CD14-positive monocyte (primary cell): ENCODE measurements at regions not wholly inside any gene's neighbourhood (a gene's known extent, or its start where the extent isn't known, plus 50 kb on each side); places are given as distances from the start of the nearest gene placed in this dataset.

Source experiments
- DNase-seq, 3 donors: peaks; one replicate each; pipeline ENCODE4 v3.0.0-alpha.2; 2011 to 2022
- H2AFZ ChIP-seq: 2 replicates; pipeline ENCODE4 v1.6.0; 2012; ENCODE audit warnings: mild to moderate bottlenecking, low read depth, low read length, inconsistent platforms; ENCODE audit not compliant: insufficient read depth, poor library complexity, severe bottlenecking
- H3K27ac ChIP-seq, 2 donors: 1 replicate in 1 of 2; 2 replicates in 1 of 2; pipeline ENCODE4 v1.5.1; 2012 to 2013; ENCODE audit warnings: low read length in 2 of 2, control low read depth in 1 of 2, inconsistent platforms in 1 of 2, low read depth in 1 of 2, mild to moderate bottlenecking in 1 of 2
- H3K27me3 ChIP-seq, 2 donors: one replicate each; pipeline versions ENCODE4 v1.6.0 to v1.6.1; 2011 to 2013; ENCODE audit warnings: low read length in 2 of 2; ENCODE audit not compliant: control insufficient read depth in 2 of 2, insufficient read depth in 2 of 2
- H3K36me3 ChIP-seq, 2 donors: replicated peaks in 1 of 2; 1 replicate in 1 of 2; 2 replicates in 1 of 2; pipeline versions ENCODE4 v1.5.1 to v1.6.1; 2012 to 2013; ENCODE audit warnings: low read length in 2 of 2, control low read depth in 1 of 2, inconsistent platforms in 1 of 2, mild to moderate bottlenecking in 1 of 2; ENCODE audit not compliant: insufficient read depth in 2 of 2, control insufficient read depth in 1 of 2
- H3K4me1 ChIP-seq, 2 donors: 1 replicate in 1 of 2; 2 replicates in 1 of 2; pipeline versions ENCODE4 v1.5.1 to v1.6.1; 2012 to 2013; ENCODE audit warnings: low read length in 2 of 2, control low read depth in 1 of 2, inconsistent platforms in 1 of 2, mild to moderate bottlenecking in 1 of 2, moderate library complexity in 1 of 2; ENCODE audit not compliant: insufficient read depth in 2 of 2, control insufficient read depth in 1 of 2
- H3K4me2 ChIP-seq: replicated peaks from 2 replicates; pipeline ENCODE3; 2012; ENCODE audit warnings: low read length, moderate library complexity, mild to moderate bottlenecking; ENCODE audit not compliant: poor library complexity, severe bottlenecking; ENCODE audit errors: extremely low read depth
- H3K4me3 ChIP-seq, 3 experiments: fragments of 200-600 bp in 1 of 3; sonication (generic) in 1 of 3; replicated peaks in 1 of 3; 1 replicate in 2 of 3; 2 replicates in 1 of 3; pipeline ENCODE4 v1.5.1; 2011 to 2013; ENCODE audit warnings: low read length in 3 of 3, mild to moderate bottlenecking in 3 of 3, control low read depth in 2 of 3, low read depth in 2 of 3, inconsistent platforms in 1 of 3, moderate library complexity in 1 of 3
- H3K79me2 ChIP-seq: 2 replicates; pipeline ENCODE4 v1.6.0; 2012; ENCODE audit warnings: mild to moderate bottlenecking, control low read depth, inconsistent platforms, low read length, moderate library complexity; ENCODE audit not compliant: insufficient read depth
- H3K9ac ChIP-seq: 2 replicates; pipeline ENCODE4 v1.6.0; 2017; ENCODE audit warnings: low read length, mild to moderate bottlenecking; ENCODE audit not compliant: insufficient read depth, poor library complexity, severe bottlenecking
- H3K9me3 ChIP-seq, 2 donors: replicated peaks in 1 of 2; 1 replicate in 1 of 2; 2 replicates in 1 of 2; pipeline versions ENCODE4 v1.5.1 to v1.6.1; 2012 to 2013; ENCODE audit warnings: low read length in 2 of 2, control low read depth in 1 of 2; ENCODE audit not compliant: control insufficient read depth in 1 of 2, insufficient read depth in 1 of 2
- H4K20me1 ChIP-seq: 2 replicates; pipeline ENCODE4 v1.6.0; 2012; ENCODE audit warnings: mild to moderate bottlenecking, low read length, control low read depth, moderate library complexity; ENCODE audit not compliant: insufficient read depth
- H3K27ac Mint-ChIP-seq, 7 donors: one replicate each; pipeline ENCODE4 v1.8.0; 2020; ENCODE audit warnings: mild to moderate bottlenecking in 7 of 7, mixed read lengths in 7 of 7, moderate library complexity in 6 of 7, inconsistent platforms in 2 of 7
- H3K27me3 Mint-ChIP-seq, 3 donors: one replicate each; pipeline ENCODE4 v1.8.0; 2021 to 2022; ENCODE audit warnings: low read depth in 3 of 3, mild to moderate bottlenecking in 3 of 3, mixed read lengths in 3 of 3, moderate library complexity in 3 of 3, inconsistent platforms in 1 of 3
- H3K36me3 Mint-ChIP-seq, 2 donors: one replicate each; pipeline ENCODE4 v1.8.0; 2020; ENCODE audit warnings: mixed read lengths in 2 of 2, inconsistent platforms in 1 of 2, mild to moderate bottlenecking in 1 of 2
- H3K4me1 Mint-ChIP-seq: one replicate; pipeline ENCODE4 v1.8.0; 2020; ENCODE audit warnings: mild to moderate bottlenecking, mixed read lengths
- H3K4me3 Mint-ChIP-seq, 2 donors: one replicate each; pipeline ENCODE4 v1.8.0; 2020; ENCODE audit warnings: mild to moderate bottlenecking in 2 of 2, mixed read lengths in 2 of 2, moderate library complexity in 1 of 2
- H3K9me3 Mint-ChIP-seq, 7 donors: one replicate each; pipeline ENCODE4 v1.8.0; 2020 to 2022; ENCODE audit warnings: mixed read lengths in 7 of 7, mild to moderate bottlenecking in 6 of 7, moderate library complexity in 6 of 7, inconsistent platforms in 2 of 7
- CTCF ChIP-seq: fragments of 200-600 bp; IDR thresholded peaks from one replicate; pipeline ENCODE4 v1.8.0; 2022; ENCODE audit warnings: antibody characterized with exemption, mild to moderate bottlenecking
- WGBS: methylation state at CpG from one replicate; pipeline ENCODE4 v1.1.5; 2013; ENCODE audit warnings: missing lambda C conversion rate; ENCODE audit not compliant: insufficient coverage; 5-methylcytosine and 5-hydroxymethylcytosine counted together
- intact Hi-C, 2 donors: fragments of 100-400 bp; cut with micrococcal nuclease; formaldehyde crosslinking; loops; one replicate each; pipeline versions ENCODE4 v1.15.0 to v1.15.1; 2023

- H4K20me1 ChIP-seq = no peaks in the 10 kb centered on the region
- no peaks in the 10 kb centered on the region for H3K79me2 ChIP-seq
- no peak overlapping the region for H3K4me2 ChIP-seq
- H3K4me1 Mint-ChIP-seq = peaks cover 30% of the 10 kb centered on the region
- DNase-seq = peak; percentile 72 to 90 (median 84)
- intact Hi-C loops = no loop called here
- H3K27ac Mint-ChIP-seq = peak overlapping the region; percentile 80 to 95 (median 89)
- H2AFZ ChIP-seq = no peak overlapping the region
- no peaks in the 10 kb centered on the region for H3K36me3 ChIP-seq
- H3K27me3 ChIP-seq = peaks cover 3 to 5% of the 10 kb centered on the region in 2 donors
- H3K27ac ChIP-seq = peak overlapping the region; percentile 71 to 85
- H3K9ac ChIP-seq = no peak overlapping the region
- peaks cover 30 to 35% of the 10 kb centered on the region in 2 donors for H3K4me1 ChIP-seq
- 35% methylated on average over 4 of the region's 9 CpGs for WGBS
- no peaks in the 10 kb centered on the region for H3K27me3 Mint-ChIP-seq
- H3K9me3 Mint-ChIP-seq = peaks cover 0 to 7% (median 0%) of the 10 kb centered on the region in 7 donors
- peak overlapping the region in 1 of 2 donors; percentile 9 for H3K4me3 Mint-ChIP-seq
- no peaks in the 10 kb centered on the region for H3K9me3 ChIP-seq
- H3K4me3 ChIP-seq = peak overlapping the region in 1 of 3 experiments; percentile 11
- H3K36me3 Mint-ChIP-seq = no peaks in the 10 kb centered on the region
- no peak for TF ChIP-seq CTCF
Observed at GRCh38 chr7:27359181-27360125, 116.9 kb downstream of the EVX1 start.

GRCh38 chr7:27361522-27361921, 118.9 kb downstream of the EVX1 start:
- Histone ChIP-seq H3K36me3 (no peaks in the 10 kb centered on the region), H3K4me3 (no peak overlapping the region), H3K4me2 (no peak overlapping the region), H3K9ac (no peak overlapping the region), H3K9me3 (no peaks in the 10 kb centered on the region), H3K79me2 (no peaks in the 10 kb centered on the region), H3K27me3 (no peaks in the 10 kb centered on the region), H3K4me1 (peaks cover 37 to 42% of the 10 kb centered on the region in 2 donors), H2AFZ (no peak overlapping the region), H4K20me1 (no peaks in the 10 kb centered on the region), H3K27ac (no peak overlapping the region)
- DNase-seq = no peak
- Mint-ChIP-seq H3K36me3 (no peaks in the 10 kb centered on the region), H3K9me3 (peaks cover 0 to 7% (median 0%) of the 10 kb centered on the region in 7 donors), H3K4me1 (peaks cover 35% of the 10 kb centered on the region), H3K4me3 (no peak overlapping the region), H3K27me3 (peaks cover 0 to 2% (median 0%) of the 10 kb centered on the region in 3 donors), H3K27ac (peak overlapping the region in 1 of 7 donors; percentile 53)
- TF ChIP-seq CTCF = no peak
- WGBS = 98% methylated on average over 4 of the region's 10 CpGs
- intact Hi-C loops = no loop called here
